Stimulated activated memory B cell treated with anti-CD40 and anti-IgM and Interleukin-4, amounts not matched to agents 10 μg/mL and 1 μg/mL and 100 μg/mL, for 72 hours (primary cell): ENCODE measurements at regions not wholly inside any gene's neighbourhood (a gene's known extent, or its start where the extent isn't known, plus 50 kb on each side); places are given as distances from the start of the nearest gene placed in this dataset.
"Not testable (repeated sequence)": the region's sequence is repeated elsewhere in the genome, so short reads cannot be mapped to it uniquely, and the experiment has no call there.

Experiments
- ATAC-seq: fragments of 150-1000 bp; cut with Tn5 transposase; 2 replicates; pipeline ENCODE4 v1.10.0; 2021
- H3K27ac Mint-ChIP-seq: one replicate; pipeline ENCODE4 v1.8.0; 2022; ENCODE audit warnings: mild to moderate bottlenecking, mixed read lengths
- H3K27me3 Mint-ChIP-seq: one replicate; pipeline ENCODE4 v1.8.0; 2022; ENCODE audit warnings: mixed read lengths
- H3K36me3 Mint-ChIP-seq: one replicate; pipeline ENCODE4 v1.8.0; 2022; ENCODE audit warnings: mixed read lengths
- H3K4me1 Mint-ChIP-seq: one replicate; pipeline ENCODE4 v1.8.0; 2022; ENCODE audit warnings: mixed read lengths
- H3K4me3 Mint-ChIP-seq: one replicate; pipeline ENCODE4 v1.8.0; 2022; ENCODE audit warnings: mild to moderate bottlenecking, moderate library complexity, mixed read lengths
- H3K9me3 Mint-ChIP-seq: one replicate; pipeline ENCODE4 v1.8.0; 2022; ENCODE audit warnings: mixed read lengths

DNA sequence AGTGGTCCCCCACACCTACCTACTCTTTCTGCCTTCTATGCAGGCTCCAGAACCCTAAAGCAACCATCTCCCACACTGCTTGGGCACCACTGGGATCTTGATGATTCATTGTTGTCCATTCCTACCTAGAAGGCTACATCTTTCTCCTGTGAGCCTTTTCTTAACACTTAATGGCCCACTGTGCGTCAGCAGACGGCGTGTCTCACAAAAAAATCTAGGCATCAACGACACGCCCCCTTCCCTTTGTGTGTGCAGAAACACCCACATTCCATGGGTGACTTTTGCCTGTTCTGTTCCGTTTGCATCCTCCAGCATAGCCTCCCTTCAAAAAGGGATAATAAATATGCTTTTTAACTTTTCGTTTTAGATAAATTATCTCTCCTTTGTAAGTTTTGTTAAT is 99.7 kb upstream of the CYRIA start:
- Mint-ChIP-seq H3K36me3 (no peaks in the 10 kb centered on the region), H3K4me1 (peaks cover 16% of the 10 kb centered on the region), H3K4me3 (no peak overlapping the region), H3K27ac (no peak overlapping the region), H3K27me3 (no peaks in the 10 kb centered on the region), H3K9me3 (no peaks in the 10 kb centered on the region)
- no peak for ATAC-seq

DNA sequence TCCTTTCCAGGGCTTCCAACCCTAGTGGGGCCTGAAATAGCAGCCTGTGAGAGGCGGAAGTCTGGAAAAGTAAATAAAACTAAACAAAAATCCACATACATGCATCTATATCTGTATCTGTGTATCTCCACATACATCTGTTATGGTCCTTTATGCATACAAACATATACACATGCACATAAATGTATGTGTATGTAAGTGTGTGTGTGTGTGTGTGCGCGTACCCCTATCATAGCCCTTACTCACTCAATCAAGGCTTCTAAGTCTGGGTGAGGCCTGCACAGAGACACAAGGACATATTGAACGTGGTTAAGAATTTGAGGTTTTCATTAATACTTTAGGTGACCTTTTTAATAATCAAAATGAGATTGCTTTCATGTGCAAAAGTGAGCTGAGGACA is 98.9 kb upstream of the CYRIA start:
- no peaks in the 10 kb centered on the region for H3K36me3 Mint-ChIP-seq
- H3K27me3 Mint-ChIP-seq: no peaks in the 10 kb centered on the region
- H3K4me1 Mint-ChIP-seq: peaks cover 16% of the 10 kb centered on the region
- ATAC-seq: no peak
- H3K9me3 Mint-ChIP-seq: no peaks in the 10 kb centered on the region
- no peak overlapping the region for H3K27ac Mint-ChIP-seq
- H3K4me3 Mint-ChIP-seq: no peak overlapping the region

DNA sequence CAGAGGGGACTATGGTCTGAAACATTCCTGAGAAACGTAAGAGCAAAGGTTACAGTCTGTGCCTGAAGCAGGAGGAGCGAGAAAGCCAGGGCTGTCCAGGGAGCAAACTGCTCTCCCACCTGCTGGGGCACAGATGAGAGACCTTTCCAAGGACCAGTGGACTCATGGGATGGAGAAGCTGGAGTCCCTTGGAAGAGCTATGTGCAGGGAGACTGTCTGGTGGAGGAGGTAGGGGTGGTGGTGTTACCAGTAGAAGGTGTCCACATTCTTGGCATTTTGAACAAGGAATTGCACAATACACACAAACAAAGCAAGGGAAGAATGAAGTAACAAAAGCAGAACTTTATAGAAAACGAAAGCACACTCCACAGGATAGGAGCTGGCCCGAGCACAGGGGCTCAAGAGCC is 97.9 kb upstream of the CYRIA start:
- Mint-ChIP-seq H3K36me3 (no peaks in the 10 kb centered on the region), H3K9me3 (no peaks in the 10 kb centered on the region), H3K4me3 (peak overlapping the region; percentile 55), H3K27ac (peak overlapping the region; percentile 62), H3K4me1 (peaks cover 16% of the 10 kb centered on the region), H3K27me3 (no peaks in the 10 kb centered on the region)
- no peak for ATAC-seq

DNA sequence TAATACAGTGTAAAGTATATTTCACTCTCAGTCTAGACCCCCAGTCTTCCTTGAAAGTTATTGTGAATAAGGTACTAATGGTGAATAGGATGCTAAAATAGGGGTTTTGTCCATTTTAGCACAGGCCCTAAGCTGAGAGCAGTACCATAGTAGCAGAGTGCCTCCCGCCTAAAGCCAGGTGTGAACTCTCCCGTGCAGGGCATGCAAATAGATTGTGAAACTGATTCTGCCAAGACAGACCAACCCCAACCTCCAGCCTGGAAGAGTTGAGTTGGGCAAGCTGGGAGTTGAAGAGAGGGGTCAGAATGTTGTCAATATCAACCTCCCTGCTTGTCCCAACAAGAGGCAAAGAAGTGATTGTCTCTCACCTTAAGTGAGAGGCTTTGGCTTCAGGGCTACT is 97.4 kb upstream of the CYRIA start:
- no peaks in the 10 kb centered on the region for H3K9me3 Mint-ChIP-seq
- peak; percentile 51 for ATAC-seq
- H3K4me3 Mint-ChIP-seq: peak overlapping the region; percentile 27
- H3K27ac Mint-ChIP-seq: peak overlapping the region; percentile 62
- H3K4me1 Mint-ChIP-seq: peaks cover 16% of the 10 kb centered on the region
- H3K36me3 Mint-ChIP-seq: no peaks in the 10 kb centered on the region
- H3K27me3 Mint-ChIP-seq: no peaks in the 10 kb centered on the region

DNA sequence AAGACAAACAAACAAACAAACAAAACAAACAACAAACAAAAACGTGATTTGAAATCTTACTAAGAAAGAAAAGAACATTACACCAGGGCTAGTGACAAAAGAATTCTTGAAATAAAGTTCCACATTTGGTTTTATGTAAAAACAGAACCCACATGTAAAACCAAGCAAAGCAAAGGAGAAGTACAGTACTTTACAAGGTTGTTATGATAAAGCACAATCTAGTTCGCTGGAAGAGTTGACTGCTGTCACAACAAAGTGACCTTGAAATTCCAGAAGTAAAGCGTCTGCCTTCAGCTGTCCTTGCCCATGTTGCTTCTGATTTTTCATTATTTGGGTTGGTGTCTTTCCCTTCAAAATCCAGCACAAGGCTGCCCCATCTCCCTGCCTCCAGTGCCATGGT is 94.8 kb upstream of the CYRIA start:
- Mint-ChIP-seq H3K4me3 (no peak overlapping the region), H3K4me1 (peaks cover 24% of the 10 kb centered on the region), H3K27me3 (no peaks in the 10 kb centered on the region), H3K27ac (no peak overlapping the region), H3K9me3 (no peaks in the 10 kb centered on the region), H3K36me3 (no peaks in the 10 kb centered on the region)
- ATAC-seq: no peak

DNA sequence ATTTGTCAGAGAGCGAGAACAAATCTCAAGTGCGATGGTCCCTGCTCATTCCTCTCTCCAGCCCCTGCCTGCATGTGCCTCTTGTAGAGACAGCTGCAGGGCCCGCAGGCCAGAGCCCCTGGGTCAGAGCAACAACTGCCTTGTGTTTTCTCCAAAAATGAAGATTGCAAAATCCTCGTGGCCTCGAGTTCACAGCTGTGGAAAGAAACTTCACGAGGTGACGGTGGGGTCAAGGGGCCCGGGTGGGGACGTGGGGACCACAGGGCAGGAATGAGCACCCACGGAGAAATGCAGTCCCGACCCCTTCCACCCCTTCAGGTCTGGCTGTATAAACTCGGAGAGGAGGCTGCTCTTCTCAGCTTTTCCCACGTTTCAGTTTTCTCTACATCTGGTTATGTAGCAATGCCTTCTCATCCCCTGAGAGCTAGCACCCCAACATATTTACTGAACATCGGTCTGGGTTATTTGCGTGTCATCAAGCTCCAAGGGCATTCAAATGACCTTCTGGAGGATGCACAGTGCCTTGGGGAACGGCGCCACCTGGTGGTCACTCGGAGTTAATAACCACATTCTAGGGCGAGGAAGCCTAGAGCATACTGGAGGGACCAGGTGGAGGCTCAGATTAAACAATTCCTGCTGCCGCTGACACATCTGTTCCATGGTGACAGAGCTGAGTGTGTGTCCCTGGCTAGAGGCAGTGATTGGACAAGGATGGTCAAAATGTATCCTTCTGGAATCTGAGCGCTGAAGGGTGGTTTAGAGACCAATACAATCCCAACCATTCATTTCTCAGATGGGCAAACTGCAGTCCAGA is 91.4 kb upstream of the CYRIA start:
- Mint-ChIP-seq H3K4me3 (no peak overlapping the region), H3K4me1 (peaks cover 8% of the 10 kb centered on the region), H3K9me3 (no peaks in the 10 kb centered on the region), H3K27ac (peak overlapping the region; percentile 0), H3K27me3 (no peaks in the 10 kb centered on the region), H3K36me3 (no peaks in the 10 kb centered on the region)
- peak; percentile 91 for ATAC-seq

DNA sequence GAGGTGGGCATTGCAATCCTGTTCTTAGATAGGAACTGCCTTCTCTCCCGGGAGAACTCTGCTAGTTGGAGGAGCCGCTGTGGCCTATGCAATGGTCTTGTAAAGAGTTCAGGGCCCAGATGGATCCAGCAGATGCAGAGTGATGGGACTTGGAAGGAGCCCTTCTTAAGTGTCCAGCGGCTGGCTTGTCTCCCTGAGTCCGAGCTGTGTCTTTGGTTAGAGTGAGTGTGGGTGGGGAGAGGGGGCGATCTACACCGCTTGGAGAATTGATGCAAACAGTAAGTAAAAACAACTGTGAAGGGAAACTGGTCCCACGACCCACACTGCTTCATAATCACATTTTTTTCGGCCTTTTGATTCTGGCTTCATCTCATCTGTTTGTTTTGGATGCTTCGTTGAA is 89.8 kb upstream of the CYRIA start:
- Mint-ChIP-seq H3K4me3 (no peak overlapping the region), H3K36me3 (no peaks in the 10 kb centered on the region), H3K27me3 (no peaks in the 10 kb centered on the region), H3K4me1 (peaks cover 8% of the 10 kb centered on the region), H3K9me3 (no peaks in the 10 kb centered on the region), H3K27ac (no peak overlapping the region)
- no peak for ATAC-seq

DNA sequence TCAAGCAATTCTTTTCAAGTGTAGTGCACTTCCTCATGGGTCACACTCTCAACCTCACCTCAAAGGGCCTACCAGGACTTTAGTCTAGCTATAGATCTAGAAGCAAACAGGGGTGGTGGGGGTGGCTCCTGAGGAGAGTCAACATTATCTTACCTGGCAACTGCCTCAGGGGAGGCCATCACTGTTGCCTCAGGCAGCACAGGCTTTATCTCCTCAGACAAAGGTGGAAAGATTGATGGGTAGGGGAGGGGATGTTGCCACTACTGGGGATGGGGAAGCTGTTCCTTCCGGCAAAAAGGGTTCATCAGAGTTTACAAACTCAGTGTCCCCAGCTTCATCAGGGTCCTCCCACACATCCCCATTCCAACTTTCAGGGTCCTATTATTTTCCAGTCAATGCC is 87.4 kb upstream of the CYRIA start:
- H3K36me3 Mint-ChIP-seq, H3K9me3 Mint-ChIP-seq: not testable (repeated sequence)

DNA sequence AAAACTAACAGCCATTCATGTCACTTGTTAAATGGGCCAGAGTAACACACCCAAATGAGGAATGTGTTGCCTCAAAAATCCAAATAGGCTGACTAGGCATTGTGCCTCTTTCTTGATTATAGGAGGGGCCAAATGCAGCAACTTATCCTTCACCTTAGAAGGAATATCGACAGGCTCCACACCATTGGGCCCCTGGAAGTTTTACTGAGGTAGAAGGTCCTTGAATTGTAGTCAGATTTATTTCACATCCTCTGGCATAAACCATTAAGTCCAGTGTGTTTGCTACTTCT is 85.2 kb upstream of the CYRIA start:
- H3K4me3 Mint-ChIP-seq, H3K36me3 Mint-ChIP-seq, H3K27me3 Mint-ChIP-seq, ATAC-seq, H3K27ac Mint-ChIP-seq, H3K9me3 Mint-ChIP-seq: not testable (repeated sequence)
- H3K4me1 Mint-ChIP-seq: peaks cover 21% of the 10 kb centered on the region

More for the DNA sequence above, 87.4 kb upstream of the CYRIA start:
- not testable (repeated sequence) for H3K4me3 Mint-ChIP-seq, H3K27ac Mint-ChIP-seq, H3K27me3 Mint-ChIP-seq, ATAC-seq
- H3K4me1 Mint-ChIP-seq: peaks cover 12% of the 10 kb centered on the region

DNA sequence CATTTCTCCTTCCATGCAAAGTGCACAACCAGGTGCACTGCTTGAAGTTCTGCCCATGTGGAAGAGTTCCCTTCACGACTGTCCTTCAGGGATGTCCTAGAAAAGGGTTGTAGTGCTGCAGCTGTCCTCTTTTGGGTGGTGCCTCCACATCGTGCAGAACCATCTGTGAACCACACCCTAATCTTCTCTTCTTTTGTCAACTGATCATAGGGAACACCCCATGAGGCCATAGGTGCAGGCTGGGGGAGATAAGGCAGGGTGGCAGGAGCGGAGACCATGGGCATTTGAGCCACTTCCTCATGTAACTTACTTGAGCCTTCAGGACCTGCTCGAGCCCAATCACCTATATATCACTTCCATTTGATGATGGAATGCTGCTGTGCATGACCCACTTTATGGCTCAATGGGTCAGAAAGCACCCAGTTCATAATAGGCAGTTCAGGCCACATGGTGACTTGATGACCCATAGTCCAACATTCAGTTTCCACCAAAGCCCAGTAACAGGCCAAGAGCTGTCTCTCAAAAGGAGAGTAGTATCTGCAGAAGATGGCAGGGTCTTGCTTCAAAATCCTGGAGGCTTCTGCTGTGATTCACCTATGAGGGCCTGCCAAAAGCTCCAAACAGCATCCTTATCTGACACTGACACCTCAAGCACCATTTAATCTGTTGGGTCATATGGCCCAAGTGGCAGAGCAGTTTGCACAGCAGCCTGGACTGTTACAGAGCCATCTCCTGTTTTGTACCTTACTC is 84.7 kb upstream of the CYRIA start:
- Mint-ChIP-seq H3K4me3 (no peak overlapping the region), H3K27ac (no peak overlapping the region), H3K4me1 (peaks cover 26% of the 10 kb centered on the region), H3K27me3 (no peaks in the 10 kb centered on the region), H3K9me3 (no peaks in the 10 kb centered on the region), H3K36me3 (no peaks in the 10 kb centered on the region)
- no peak for ATAC-seq

DNA sequence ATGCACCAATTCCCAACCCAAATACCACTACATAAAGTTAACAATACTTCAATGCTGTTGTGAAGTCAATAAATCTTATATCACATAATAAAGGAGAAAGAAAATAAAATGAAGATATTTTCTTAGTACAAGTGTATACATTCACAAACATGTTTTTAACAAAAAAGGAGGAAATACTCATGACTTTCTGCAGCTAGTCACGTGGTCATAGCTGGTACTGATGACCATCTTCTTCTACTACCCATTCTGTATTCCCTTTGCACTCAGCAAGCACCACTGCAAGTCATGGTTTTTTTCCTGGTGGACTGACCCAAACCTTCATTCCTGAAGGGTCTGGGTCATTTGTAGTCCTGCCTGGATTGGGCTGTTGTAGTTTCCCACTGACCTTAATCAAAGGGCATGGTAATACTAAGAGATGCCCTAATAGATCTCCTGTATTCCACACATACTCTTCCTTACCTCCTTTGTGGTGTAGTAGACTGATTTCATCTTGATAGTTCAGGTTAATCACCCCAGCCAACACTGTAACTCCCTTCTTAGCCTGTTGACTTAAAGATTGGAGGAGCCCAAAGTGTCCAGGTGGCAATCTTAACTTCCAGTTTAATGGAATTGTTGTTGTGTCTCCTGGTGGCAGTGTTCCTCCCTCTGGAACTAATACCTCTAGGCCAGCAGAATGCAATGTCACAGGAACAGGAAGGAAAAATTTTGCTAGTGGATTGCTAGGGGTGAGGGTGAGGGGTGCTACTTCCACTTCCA is 83.1 kb upstream of the CYRIA start:
- not testable (repeated sequence) for H3K27ac Mint-ChIP-seq, H3K36me3 Mint-ChIP-seq, H3K27me3 Mint-ChIP-seq, H3K9me3 Mint-ChIP-seq, H3K4me3 Mint-ChIP-seq, ATAC-seq
- H3K4me1 Mint-ChIP-seq: peaks cover 31% of the 10 kb centered on the region

DNA sequence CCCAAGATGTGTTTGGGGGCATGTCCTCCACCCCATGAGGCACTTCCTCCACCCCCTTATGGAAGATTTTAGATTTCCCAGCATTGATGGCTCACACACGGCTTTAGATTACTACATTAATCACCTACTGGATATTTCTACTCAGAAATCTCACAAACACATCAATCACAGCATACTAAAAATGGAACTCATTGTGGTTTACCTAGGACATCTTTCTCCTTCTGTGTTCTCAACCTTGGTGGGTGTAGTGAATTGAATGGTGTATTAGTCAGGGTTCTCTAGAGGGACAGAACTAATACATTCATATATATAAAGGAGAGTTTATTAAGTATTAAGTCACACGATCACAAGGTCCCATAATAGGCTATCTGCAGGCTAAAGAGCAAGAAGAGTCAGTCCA is 82.1 kb upstream of the CYRIA start:
- Mint-ChIP-seq H3K27me3 (no peaks in the 10 kb centered on the region), H3K4me3 (no peak overlapping the region), H3K27ac (no peak overlapping the region), H3K4me1 (peaks cover 37% of the 10 kb centered on the region), H3K36me3 (no peaks in the 10 kb centered on the region), H3K9me3 (no peaks in the 10 kb centered on the region)
- no peak for ATAC-seq

DNA sequence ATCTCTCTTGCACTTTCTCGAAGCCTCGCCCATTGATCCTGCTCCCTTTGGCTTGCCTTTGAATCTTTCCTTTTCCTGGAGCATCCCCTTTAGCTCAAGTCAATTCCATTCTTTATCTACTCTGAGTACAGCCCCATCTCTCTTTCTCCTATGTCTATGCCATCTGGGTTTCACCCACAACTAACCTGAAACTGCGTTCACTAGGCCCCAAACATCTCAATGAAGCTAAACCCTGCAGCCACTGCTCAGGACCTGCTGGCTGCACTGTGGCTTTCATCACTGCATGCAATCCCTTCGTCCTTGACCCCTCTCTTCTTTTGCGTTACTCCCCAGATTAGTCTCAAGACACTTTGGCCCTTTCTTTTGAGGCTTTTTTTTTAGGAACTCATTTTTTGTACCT is 81.6 kb upstream of the CYRIA start:
- Mint-ChIP-seq H3K27ac (no peak overlapping the region), H3K4me1 (peaks cover 41% of the 10 kb centered on the region), H3K27me3 (no peaks in the 10 kb centered on the region), H3K36me3 (no peaks in the 10 kb centered on the region), H3K9me3 (no peaks in the 10 kb centered on the region), H3K4me3 (no peak overlapping the region)
- ATAC-seq: no peak

DNA sequence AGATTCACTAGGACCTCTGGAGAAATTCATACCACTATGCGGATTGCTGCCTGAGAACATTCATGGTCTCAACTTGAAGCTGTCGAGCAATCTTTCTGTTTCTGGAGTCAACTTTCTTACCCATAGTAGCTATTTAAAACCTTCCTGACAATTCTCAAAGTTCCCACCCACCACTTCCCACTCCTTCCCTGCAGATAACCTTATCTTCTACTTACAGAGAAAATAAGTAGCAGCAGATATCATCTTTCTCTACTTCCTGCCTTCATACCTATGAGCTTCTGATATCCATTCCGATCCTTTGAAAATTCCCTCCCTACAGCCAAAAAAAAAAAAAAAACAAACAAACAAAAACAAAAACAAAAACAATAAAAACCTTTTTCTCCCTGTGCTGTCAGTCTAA is 81.2 kb upstream of the CYRIA start:
- no peak for ATAC-seq
- H3K27ac Mint-ChIP-seq: no peak overlapping the region
- H3K9me3 Mint-ChIP-seq: no peaks in the 10 kb centered on the region
- H3K36me3 Mint-ChIP-seq: no peaks in the 10 kb centered on the region
- H3K27me3 Mint-ChIP-seq: no peaks in the 10 kb centered on the region
- H3K4me1 Mint-ChIP-seq: peaks cover 45% of the 10 kb centered on the region
- H3K4me3 Mint-ChIP-seq: no peak overlapping the region

DNA sequence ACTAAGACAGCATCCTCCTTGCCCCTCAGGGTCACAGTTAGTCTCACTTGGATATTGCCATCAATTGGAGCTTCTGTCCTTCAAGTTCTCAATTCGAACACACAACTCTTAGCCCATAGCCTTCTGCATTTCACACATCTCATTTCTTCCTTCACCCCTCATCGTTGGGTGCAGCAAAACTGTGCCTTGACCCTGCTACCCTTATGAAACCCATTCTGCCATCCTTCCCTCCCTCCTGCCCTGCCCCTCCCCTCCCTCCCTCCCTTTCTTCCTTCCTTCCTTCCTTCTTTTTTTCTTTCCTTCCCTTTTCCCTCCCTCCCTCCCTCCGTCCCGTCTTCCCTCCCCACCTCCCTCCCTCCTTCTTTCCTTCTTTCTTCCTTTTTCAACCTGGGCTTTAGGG is 80.7 kb upstream of the CYRIA start:
- Mint-ChIP-seq H3K36me3 (no peaks in the 10 kb centered on the region), H3K4me3 (no peak overlapping the region), H3K27ac (no peak overlapping the region), H3K9me3 (no peaks in the 10 kb centered on the region), H3K27me3 (no peaks in the 10 kb centered on the region), H3K4me1 (peaks cover 50% of the 10 kb centered on the region)
- ATAC-seq: no peak

DNA sequence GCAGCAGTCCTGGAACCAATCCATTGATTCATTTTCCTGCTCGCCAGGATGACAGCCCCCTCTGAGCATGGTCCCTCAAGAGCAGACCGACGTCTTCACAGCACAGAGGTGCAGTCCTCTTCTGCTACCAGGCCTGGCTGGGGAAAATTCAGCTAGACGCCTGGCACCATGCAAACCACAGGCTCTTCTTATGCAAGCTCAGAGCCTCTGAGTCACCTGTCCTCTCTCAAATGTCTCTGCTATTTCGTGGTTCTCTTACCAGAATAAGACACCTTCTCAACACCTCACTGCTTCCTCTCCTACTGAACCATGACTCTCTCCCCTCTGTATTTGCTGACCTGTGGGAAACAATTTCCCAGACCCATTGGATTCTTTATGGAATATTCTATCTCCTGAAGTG is 79.8 kb upstream of the CYRIA start:
- Mint-ChIP-seq H3K9me3 (no peaks in the 10 kb centered on the region), H3K4me3 (no peak overlapping the region), H3K4me1 (peaks cover 52% of the 10 kb centered on the region), H3K27ac (peak overlapping the region; percentile 44), H3K27me3 (no peaks in the 10 kb centered on the region), H3K36me3 (no peaks in the 10 kb centered on the region)
- peak; percentile 73 for ATAC-seq
